A673 (cell line): ENCODE measurements at regions not wholly inside any gene's neighbourhood (a gene's known extent, or its start where the extent isn't known, plus 50 kb on each side); places are given as distances from the start of the nearest gene placed in this dataset.

Source experiments
- BruUV-seq: library from RNA; stranded (reverse); fragments of 400-500 nt; replicated peaks from 2 replicates; lab custom pipeline; 2021; lab: Mats Ljungman, UMichigan
- CTCF ChIA-PET: fragments of 300-600 bp; sonication (Branson Sonifier 250); formaldehyde crosslinking; loops from one replicate; lab custom pipeline; 2022; ENCODE audit warnings: antibody characterized with exemption; lab: Charles Lee
- POLR2A ChIA-PET: fragments of 300-600 bp; sonication (Branson Sonifier 250); formaldehyde crosslinking; loops from one replicate; lab custom pipeline; 2022; ENCODE audit warnings: antibody characterized with exemption; ENCODE audit not compliant: low non-redundant PET; lab: Charles Lee
- DNase-seq: peaks from one replicate; pipeline ENCODE4 v3.0.0-alpha.2; 2015; ENCODE audit warnings: low spot score
- H3K27ac ChIP-seq: fragments of 200-600 bp; sonication (generic); 2 replicates; pipeline ENCODE4 v1.5.1; 2016; ENCODE audit warnings: mixed run types, low read depth, mild to moderate bottlenecking, mixed read lengths, antibody characterized with exemption, low read length; ENCODE audit not compliant: poor library complexity, severe bottlenecking
- H3K27me3 ChIP-seq: fragments of 200-600 bp; sonication (generic); replicated peaks from 2 replicates; pipeline ENCODE4 v1.6.1; 2017; ENCODE audit warnings: mixed run types, low read depth, mild to moderate bottlenecking, mixed read lengths, antibody characterized with exemption, low read length; ENCODE audit not compliant: insufficient read depth, poor library complexity
- H3K36me3 ChIP-seq: fragments of 200-600 bp; sonication (generic); 2 replicates; pipeline ENCODE4 v1.6.1; 2016; ENCODE audit warnings: mixed run types, mild to moderate bottlenecking, mixed read lengths, antibody characterized with exemption, low read length; ENCODE audit not compliant: insufficient read depth, poor library complexity, severe bottlenecking
- H3K4me1 ChIP-seq: fragments of 200-600 bp; sonication (generic); 2 replicates; pipeline ENCODE4 v1.6.1; 2017; ENCODE audit warnings: mixed run types, mild to moderate bottlenecking, mixed read lengths, antibody characterized with exemption, low read length; ENCODE audit not compliant: insufficient read depth, poor library complexity, severe bottlenecking
- H3K4me3 ChIP-seq: fragments of 200-600 bp; sonication (generic); 2 replicates; pipeline ENCODE4 v1.5.1; 2016; ENCODE audit warnings: low read depth, mixed run types, mild to moderate bottlenecking, mixed read lengths, low read length; ENCODE audit not compliant: poor library complexity, severe bottlenecking
- H3K9me3 ChIP-seq: fragments of 200-600 bp; sonication (generic); 2 replicates; pipeline ENCODE4 v1.6.1; 2016; ENCODE audit warnings: mixed run types, low read depth, mild to moderate bottlenecking, mixed read lengths, antibody characterized with exemption, low read length; ENCODE audit not compliant: poor library complexity, severe bottlenecking
- CTCF ChIP-seq: fragments of 300-800, 200-600 bp; sonication (generic); conservative IDR thresholded peaks from 2 replicates; pipeline ENCODE4 v1.5.1; 2017; ENCODE audit warnings: low read depth, mild to moderate bottlenecking, antibody characterized with exemption, low read length, moderate library complexity, mixed read lengths
- EZH2 ChIP-seq: fragments of 200-600 bp; sonication (generic); IDR thresholded peaks from 2 replicates; pipeline ENCODE4 v1.6.1; 2017; ENCODE audit warnings: borderline replicate concordance, low read depth, mild to moderate bottlenecking, mixed read lengths, antibody characterized with exemption, low read length; ENCODE audit not compliant: poor library complexity, severe bottlenecking
- intact Hi-C: fragments of 100-400 bp; cut with micrococcal nuclease; formaldehyde crosslinking; loops from one replicate; pipeline ENCODE4 v1.10.0; 2022; ENCODE audit not compliant: unreplicated experiment

DNA sequence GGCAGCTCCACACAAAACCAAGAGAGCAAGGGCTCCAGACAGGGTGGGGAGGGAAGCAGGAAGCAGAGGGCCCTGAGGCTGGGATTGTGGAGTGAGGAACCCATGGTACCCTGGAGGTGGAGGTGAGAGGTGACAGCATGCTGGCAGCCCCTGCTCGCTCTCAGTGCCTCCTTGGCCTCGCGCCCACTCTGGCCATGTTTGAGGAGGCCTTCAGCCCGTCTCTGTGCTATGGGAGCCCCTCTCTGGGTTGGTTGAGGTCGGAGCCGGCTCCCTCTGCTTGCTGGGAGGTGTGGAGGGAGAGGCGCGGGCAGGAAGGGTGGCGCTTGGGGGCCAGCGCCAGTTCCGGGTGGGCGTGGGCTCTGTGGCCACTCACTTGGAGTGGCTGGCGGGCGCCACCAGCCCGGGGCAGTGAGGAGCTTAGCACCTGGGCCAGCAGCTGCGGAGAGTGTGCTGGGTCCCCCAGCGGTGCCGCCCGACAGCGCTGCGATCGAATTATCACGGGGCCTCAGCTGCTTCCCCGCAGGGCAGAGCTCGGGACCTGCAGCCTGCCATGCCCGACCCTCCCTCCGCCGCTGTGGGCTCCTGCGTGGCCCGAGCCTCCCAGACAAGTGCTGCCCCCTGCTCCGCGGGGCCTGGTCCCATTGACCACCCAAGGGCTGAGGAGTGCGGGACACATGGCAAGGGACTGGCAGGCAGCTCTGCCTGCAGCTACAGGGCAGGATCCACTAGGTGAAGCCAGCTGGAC is 196.0 kb downstream of the DACT1 start:
- no peak for DNase-seq
- no peak for TF ChIP-seq CTCF
- TF ChIP-seq EZH2 = no peak
- ChIA-PET CTCF (interaction anchor here (0.6 kb wide), 1 partner anchor 11 kb away, joined by 3 read pairs; no protein-coding TSS in a partner anchor), POLR2A (no interaction called here)
- H3K27me3 ChIP-seq = no peaks in the 10 kb centered on the region
- H3K4me1 ChIP-seq = no peaks in the 10 kb centered on the region
- H3K4me3 ChIP-seq = no peak overlapping the region
- H3K36me3 ChIP-seq = no peaks in the 10 kb centered on the region
- H3K9me3 ChIP-seq = no peaks in the 10 kb centered on the region
- no TSS peak for BruUV-seq
- intact Hi-C loops = no loop called here
- no peak overlapping the region for H3K27ac ChIP-seq

DNA sequence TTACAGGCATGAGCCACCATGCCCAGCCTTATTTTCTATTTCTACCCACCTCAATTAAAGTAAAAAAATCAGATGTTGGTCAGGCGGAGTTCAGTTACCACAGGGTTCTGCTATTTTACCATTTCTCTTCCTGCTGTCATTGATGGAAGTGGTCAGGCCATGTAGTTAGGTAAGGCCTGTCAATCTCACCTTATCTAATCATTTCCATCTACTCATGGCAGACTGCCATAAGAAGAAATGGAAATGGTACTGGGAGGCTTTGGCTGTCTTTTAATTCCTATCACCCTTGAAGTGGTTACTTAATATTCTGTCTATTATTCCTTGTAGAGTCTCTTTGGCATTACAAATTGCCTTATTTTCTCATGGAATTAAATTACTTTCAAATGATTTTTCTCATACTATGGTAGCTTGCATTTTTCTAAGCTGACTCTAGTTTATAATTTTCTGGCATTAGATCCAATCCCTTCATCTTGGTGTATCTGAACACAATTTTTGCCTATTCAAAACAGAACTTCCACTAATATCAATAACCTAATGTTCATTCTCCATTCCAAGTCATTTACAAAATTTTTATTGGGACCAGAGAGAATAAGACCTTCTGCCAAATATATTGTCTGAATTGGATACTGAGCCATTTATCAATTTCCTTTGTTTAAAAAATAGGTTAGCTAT is 198.7 kb downstream of the DACT1 start:
- Histone ChIP-seq H3K4me1 (no peaks in the 10 kb centered on the region), H3K27ac (no peak overlapping the region), H3K9me3 (no peaks in the 10 kb centered on the region), H3K27me3 (no peaks in the 10 kb centered on the region), H3K4me3 (no peak overlapping the region), H3K36me3 (no peaks in the 10 kb centered on the region)
- no TSS peak for BruUV-seq
- no peak for TF ChIP-seq EZH2
- no peak for TF ChIP-seq CTCF
- DNase-seq = no peak
- POLR2A ChIA-PET = no interaction called here
- intact Hi-C loops = no loop called here
- CTCF ChIA-PET = no interaction called here

DNA sequence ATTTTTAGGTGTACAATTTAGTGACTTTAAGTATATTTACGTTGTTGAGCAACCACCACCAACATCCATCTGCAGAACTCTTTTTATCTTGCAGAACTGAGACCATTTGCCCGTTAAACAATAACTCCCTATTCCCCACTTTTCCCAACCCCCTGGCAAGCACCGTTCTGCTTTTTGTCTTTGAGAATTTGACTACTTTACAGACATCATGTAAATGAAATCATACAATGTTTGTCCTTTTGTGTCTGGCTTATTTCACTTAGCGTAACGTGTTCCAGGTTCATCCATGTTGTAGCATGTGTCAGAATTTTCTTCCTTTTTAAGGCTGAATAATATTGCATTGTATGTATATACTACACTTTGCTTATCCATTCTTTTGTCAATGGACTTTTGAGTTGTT is 201.5 kb downstream of the DACT1 start:
- DNase-seq = no peak
- H3K27ac ChIP-seq = no peak overlapping the region
- H3K4me3 ChIP-seq = no peak overlapping the region
- no TSS peak for BruUV-seq
- no peaks in the 10 kb centered on the region for H3K27me3 ChIP-seq
- H3K4me1 ChIP-seq = no peaks in the 10 kb centered on the region
- intact Hi-C loops = no loop called here
- no peak for TF ChIP-seq CTCF
- TF ChIP-seq EZH2 = no peak
- no peaks in the 10 kb centered on the region for H3K9me3 ChIP-seq
- ChIA-PET CTCF (no interaction called here), POLR2A (no interaction called here)
- no peaks in the 10 kb centered on the region for H3K36me3 ChIP-seq
